Superior temporal gyrus (tissue), 1 donor: ENCODE measurements at regions not wholly inside any gene's neighbourhood (a gene's known extent, or its start where the extent isn't known, plus 50 kb on each side); places are given as distances from the start of the nearest gene placed in this dataset.

Source experiments
- DNase-seq: peaks from one replicate; pipeline ENCODE4 v3.0.0-alpha.2; 2016; ENCODE audit errors: extremely low spot score

DNA sequence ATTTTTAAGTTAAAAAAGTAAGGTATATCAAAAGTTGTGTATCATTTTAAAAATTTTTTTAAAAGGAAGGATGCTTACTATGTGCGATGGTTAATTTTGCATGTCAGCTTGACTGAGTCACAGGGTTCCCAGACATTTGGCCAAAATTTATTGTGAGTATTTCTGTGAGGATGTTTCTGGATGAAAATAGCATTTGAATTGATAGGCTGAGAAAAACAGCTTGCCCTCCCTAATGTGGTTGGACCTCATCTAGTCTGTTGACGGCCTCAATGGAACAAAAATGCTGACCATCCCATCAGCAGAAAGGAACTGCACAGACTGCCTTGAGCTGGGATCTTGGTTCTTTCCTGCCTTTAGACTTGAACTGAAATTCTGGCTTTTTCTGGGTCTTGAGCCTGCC lies 724.5 kb downstream of the NCAM2 start:
- no peak for DNase-seq

DNA sequence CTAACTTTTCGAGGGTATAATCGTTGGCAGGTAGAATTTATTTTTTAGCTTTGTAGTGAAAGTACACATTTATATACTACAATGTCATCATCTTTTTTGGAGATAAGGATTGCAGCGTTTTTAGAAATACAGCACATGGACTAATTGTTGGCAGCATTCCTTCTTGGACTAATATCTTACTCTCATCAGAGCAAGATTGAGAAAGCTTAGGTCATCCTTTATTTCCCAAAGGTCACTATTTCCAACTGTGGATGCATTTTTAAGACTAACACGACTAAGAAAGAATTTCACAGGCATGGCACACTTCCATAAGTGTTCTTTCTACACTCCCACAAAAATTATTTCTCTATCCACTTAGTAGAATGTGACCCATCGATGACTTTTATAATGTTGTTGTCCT lies 732.3 kb downstream of the NCAM2 start:
- DNase-seq: no peak

DNA sequence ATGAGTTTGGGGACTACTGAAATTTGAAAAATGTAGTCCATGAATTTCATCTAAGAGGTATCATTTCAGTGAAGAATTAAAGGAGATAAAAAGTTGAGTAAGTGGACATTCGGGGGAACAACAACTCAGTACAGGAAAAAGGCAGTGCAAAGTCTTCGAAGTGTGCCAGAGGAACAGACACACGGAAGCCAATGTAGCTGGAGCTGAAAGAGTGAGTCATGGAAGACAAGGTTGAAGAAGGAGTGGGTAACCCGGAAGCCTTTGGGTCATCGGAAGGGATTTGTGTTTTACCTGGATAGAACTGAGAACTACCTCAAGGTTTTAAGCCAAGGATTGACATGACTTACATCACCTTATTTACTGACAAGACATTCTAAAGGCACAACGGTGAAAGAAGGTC lies 733.4 kb downstream of the NCAM2 start:
- DNase-seq: no peak

DNA sequence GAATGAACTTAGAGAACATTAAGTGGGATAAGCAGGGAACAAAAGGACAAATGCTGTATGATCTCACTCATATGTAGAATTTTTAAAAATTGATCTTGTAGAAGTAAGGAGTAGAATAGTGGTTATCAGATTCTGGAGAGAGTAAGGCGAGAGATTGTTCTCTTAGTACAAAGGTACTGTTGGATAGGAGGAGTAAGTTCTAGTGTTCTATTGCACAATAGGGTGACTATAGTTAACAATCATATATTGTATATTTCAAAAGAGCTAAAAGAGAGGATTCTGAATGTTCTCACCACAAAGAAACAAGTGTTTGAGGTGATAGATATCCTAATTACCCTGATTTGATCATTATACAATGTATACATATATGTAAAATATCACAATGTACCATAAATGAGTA lies 735.9 kb downstream of the NCAM2 start:
- DNase-seq: no peak

DNA sequence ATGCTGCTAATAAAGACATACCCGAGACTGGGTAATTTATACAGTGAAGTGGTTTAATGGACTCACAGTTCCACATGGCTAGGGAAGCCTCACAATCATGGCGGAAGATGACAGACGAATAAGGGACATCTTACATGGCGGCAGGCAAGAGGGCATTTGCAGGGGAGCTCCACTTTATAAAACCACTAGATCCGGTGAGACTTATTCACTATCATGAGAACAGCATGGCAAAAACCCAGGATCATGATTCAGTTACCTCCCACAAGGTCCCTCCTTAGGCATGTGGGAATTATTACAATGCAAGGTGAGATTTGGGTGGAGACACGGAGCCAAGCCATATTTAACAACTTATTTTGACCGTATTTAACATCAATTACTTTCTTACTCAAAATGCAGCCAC lies 739.0 kb downstream of the NCAM2 start:
- no peak for DNase-seq

DNA sequence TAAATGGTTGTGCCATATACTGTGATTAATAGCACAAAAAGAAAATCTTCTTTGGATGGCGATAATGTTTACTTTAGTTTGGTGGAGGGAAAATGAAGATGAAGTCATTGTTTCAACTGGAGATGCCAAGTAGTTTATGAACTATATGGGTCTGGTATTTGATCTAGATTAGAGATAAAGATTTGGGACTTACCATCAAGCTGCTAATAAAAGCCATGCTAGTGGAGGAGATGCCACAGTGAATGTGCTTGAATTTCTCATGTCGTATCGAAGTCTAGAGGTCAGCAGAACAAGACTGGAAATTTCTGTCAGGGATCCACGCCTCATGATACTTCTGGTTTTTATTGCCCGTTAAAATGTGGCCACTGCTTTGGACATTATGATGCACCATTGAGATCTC lies 742.0 kb downstream of the NCAM2 start:
- DNase-seq: no peak

DNA sequence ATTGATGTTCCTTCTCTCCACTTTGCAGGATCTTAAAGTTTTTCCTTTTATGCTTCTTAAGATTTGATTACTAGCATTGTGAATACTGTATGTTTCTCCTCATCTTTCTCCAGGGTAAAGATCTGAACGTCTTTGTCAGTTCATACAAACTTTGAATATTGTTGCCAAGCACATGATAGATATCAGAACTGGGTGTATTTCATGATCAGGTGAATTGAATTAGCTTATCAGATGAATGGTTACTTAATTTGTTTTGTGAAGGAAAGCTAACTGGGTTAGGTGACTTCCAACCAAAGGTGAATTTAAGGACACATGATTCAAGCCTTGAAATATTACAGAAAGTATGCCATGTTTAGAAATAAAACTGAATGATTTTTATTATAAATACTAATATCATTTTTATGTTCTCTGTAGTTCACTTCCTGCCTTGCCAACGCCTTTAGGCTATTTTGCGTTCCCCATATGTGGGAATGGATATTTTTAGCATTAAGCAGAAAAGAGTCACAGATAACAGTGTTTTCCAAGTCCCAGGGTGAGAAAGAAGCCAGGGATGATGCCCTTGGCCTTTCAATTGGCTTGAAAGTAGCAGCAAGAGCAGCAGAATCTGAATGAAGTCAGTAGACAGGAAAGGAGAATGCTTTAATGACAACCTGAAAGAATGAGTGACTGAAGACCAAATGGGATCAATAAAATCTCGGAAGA lies 752.1 kb downstream of the NCAM2 start:
- DNase-seq: no peak

DNA sequence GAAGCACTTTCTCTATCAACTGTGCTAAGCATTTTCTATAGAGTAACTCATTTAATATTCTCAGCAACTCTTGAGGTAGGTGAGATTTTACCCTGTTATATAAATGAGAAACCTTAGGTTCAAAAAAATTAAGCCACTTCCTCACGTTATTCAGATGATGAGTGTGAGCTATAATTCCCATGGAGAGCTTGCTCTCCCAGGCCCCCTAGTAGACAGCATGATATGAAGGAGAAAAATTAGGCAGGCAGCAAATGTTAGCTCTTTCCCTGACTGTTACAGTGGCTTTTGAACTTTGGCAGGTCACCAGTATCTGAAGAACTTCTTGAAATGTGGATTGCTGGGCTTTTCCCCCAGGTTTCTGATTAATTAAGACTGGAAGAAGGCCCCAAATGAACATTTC lies 753.1 kb downstream of the NCAM2 start:
- DNase-seq: no peak

DNA sequence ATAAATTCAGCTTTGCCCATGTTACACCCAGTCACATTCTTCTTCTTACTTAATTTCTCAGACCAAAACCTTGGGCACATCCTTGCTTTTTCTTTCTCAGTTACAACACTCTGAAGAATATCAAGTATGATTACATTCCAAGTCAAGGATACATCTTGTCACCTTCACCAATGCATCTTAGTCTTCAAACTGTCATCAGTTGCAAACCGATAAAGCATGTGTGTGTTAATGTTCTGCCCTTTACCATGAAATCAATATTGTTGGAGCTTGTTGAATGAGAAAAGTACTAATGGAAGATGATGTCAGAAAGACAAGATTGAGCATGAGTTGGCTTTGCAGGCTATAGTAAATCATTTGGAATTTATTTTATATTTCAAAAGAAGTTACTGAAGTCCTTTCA lies 764.6 kb downstream of the NCAM2 start:
- no peak for DNase-seq

DNA sequence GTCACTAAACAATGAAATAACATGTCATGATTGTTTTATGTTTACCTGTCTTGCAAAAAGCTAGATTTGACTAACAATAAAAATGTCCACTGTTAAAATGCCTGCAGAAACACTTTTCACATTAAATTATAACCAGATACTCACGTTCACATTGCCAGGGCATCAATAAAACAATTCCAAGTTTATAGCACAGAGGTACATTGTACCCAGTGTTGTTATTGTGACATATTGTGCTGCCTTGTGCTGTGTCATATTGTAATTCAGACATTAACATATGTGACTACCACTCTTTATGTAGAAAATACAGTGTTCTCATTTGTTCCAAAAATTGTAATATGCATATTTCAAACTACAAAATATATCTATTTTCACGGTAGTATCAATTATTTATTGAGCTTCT lies 766.1 kb downstream of the NCAM2 start:
- no peak for DNase-seq

DNA sequence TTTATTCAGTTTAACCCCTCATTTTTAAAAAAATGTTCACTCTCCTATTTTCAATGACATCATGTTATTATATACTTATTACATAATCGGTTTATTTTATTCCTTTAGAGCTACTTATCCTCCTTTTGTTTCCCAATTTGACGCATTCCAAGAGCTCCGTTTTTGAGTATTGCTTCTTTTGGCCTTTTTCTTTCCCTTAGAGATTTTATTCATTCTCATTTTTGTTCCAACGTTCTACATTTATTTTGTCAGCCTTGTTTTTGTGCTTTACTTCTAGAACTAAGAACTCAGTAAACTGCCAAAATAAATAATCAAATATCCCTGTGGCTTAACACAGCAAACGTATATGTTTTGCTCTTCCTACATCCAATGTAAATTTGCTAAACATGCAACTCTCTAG lies 769.1 kb downstream of the NCAM2 start:
- DNase-seq: no peak

DNA sequence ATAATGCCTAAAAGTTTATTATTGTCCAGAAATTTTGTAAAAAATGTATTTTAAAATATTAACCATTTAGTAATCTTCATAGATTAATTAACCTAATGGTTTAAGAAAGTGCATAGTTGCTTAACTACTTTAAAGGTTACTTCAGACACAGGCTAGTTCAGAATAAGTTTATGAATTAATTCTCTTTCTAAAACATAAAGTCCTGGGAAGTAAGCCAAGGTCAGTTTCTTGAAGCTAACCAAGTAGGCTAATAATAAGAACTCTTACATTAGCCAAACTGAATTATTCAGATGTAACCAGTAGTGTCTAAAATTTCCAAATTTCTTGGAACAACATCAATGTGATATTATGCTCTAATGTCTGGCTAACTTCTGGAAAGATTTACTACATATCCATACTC lies 790.4 kb downstream of the NCAM2 start:
- DNase-seq: no peak

DNA sequence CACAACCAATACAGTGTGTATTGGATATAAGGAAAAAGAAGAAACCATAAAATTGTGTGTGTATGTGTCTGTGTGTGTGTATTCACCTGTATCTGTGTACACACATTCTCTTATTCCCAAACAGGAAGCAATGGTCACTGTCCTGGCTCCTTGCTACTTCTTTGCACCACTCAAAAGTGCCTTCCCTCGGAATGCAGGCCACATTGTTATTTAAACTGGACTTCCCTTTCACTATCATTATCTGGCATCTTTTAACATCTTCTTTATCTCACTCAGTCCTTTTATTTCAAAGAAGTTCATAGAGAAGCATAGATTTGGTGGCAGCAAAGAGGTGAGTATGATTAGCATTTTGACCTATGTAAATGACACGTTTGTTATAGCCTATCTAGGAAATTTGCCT lies 803.7 kb downstream of the NCAM2 start:
- no peak for DNase-seq

DNA sequence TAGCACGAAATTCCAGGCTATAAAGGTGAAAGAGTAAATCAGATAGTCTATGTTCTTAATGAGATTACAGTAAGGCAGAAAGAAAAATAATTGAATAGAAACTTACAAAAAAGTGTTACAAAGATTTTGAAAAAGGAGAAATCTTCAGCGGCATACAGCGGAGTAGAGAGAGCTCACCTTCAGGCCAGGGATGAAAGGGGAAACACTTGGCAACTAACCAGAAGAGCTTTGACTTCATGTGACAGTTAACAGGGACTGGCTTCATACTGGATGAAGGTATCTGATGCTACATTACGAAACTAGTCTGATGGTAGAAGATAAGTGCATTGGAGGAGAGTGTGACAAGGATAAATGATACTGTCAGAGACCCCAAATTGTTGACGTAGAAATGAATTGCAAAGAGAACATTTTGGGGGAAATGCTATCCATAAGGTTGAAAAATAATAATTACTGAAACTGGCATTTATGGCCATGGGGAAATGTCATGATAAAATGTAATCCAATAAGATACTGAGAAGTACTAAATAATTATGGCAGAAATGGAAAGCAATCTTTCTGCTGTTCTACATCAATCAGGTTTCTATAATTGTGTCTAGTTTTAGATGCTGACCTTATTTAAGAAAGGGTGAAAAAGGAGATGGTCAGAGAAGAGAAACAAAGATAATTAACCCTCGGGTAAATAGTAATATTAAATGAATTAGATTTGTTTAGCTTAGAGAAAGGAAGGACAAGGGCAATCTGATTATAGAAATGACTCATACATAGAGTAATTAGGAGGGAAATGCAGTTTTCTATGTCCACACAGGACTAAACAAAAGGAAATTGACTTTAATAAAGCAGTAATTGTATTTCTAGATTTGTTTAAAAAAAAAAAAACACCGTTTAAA lies 808.7 kb downstream of the NCAM2 start:
- DNase-seq: no peak

DNA sequence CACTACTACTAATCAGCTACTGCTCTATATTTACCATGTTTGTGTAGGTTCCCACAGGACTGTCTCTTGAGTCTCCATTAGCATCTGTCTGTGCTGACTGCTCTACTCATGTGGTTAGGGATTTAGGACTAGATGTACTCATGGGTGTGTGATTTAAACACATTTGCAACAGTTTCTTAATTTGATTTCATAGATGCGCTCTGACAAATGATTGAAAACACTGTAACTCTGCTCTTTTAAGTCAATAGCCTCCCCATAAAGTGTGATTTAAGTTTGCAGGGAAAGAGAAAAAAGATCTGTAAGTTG lies 809.3 kb downstream of the NCAM2 start:
- DNase-seq: no peak

DNA sequence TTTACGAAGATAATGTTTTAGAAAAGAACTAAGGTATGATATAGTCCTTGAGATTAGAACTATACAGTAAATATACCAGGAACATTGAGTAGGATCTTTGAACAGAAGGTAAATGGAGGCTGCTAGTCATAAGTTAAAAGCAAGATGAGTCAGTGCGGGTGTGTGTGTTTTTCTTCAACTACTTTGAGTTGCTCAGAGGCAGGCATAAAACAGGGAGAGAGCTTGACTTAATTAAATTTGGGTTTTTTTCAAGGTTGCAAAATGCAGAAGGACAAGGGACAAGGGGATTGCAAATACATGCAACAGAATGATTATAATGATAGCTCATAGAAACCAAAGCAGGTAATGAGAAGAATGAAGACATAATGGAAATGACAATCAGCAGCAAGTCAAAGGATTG lies 815.1 kb downstream of the NCAM2 start:
- DNase-seq: no peak

DNA sequence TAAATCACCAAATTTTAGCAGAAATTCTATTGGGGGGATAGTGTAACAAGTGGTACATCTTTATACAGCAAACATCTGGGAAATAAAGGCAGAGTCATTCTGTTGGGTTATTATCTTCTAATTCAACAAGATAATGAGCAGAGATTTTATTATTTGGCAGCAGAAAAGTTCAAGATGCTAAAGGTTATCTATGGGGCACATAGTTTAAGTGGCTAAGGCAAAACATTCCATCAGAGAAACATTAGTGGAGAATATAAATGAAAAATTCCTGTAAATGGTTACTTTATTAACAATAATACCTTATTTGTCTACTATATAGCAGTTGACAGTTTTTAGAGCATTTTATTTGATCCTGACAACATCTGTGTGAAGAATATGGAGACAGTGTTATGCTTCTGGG lies 815.7 kb downstream of the NCAM2 start:
- no peak for DNase-seq

DNA sequence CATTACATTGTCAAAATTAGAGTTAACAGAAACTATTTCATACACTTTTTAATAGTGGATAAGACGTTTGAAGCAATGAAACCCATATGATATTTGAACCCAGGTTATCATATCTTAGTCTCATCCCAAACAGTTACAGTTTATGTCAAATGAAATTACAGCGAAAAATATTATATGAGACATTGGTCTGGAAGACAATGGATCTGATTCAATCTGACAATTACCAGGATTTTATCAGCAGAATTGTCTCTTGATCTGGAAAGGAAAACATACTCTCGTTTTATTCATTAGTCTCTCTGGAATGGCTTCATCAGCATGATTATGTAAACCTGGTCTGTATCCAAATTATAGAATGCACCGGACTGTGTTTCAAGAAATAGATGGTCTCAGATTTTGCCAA lies 818.6 kb downstream of the NCAM2 start:
- no peak for DNase-seq

DNA sequence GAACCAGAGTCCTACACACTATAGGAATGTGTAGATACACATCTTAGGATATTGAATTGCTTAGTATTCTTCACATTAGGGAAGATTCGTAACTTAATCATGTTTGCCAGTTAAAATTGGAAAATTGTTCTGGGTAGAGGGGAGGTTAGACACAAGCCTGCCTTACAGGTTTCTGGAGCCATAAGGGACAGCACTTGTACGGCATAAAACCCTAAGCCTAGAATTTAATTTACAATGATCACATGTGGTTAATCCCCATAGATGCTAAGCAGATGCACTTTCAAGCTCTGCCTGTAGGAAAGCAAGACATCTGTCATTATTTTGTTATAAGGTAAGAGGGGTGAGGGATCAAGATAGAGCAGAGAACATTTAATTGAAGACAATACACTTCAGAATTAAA lies 820.7 kb downstream of the NCAM2 start:
- DNase-seq: no peak

DNA sequence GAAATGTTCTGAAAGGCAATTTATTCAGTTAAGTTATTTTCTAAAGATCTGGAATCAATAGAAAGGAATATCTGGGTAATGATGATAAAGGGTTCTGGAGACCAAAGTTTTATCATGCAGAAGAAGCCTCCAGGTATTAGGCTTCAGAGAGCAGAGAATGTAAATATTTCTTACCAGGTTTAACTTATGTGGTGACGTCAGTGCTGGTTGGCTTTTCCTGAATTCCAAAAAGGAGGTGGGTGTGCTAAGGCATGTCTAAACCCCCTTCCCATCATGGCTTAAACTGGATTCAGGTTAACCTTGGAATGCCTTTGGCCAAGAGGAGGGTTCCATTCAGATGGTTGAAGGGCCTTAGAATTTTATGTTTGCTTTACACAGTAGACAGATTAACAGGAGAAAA lies 829.9 kb downstream of the NCAM2 start:
- DNase-seq: no peak

DNA sequence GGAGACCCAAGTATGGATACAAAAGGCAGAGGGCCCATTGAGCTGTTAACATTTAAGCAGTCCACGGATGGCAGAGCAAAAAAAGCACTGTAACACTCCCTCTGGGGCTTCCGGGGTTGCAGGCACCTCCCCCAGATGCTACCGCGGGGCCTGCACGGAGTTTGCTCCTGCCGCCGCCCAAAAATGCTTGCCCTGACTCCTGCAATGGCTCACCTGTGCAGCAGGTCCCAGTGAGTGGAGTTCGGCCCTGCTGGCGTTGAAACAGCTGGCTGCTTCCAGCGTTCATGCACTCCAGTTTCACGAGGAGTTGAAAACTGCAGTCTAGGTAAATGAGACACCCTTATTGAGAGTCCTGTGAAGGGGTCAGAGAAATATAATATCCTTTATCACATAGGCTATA lies 832.8 kb downstream of the NCAM2 start:
- no peak for DNase-seq

DNA sequence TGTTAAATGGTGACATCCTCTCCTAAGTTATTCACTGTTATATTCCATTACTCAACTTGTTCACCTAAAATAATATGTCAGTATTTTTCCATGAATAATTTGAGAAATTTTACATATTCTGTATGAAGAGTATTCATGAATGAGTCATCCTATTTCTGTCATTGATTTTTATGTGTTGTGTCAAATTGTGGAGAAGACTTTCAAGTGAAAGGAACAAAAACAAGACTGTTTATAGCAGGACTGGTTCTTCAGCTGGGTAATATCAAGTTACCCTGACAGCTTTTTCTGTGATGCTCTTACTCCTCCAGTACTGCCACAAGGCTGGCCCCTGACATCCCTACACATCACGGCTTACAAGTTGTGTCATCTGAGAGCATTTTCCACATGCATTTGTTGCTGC lies 847.7 kb downstream of the NCAM2 start:
- DNase-seq: no peak

DNA sequence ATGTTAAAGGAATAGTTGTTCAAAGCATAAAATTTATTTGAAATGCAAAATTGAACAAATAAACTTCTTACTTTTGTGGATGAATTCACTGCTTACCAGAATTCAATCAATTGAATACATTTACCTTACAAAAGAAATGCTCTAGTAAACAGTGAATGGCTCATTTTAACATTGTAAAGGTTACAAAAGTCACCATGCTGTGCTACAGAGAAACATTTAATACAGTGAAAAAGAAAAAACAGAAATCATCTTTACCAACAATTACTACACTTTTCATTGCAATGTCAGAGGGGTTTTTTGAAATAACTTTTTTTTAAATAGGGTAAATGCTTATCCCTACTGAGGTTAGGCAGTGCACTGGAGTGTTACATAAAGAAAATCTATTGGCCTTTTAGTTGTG lies 853.0 kb downstream of the NCAM2 start:
- DNase-seq: no peak

DNA sequence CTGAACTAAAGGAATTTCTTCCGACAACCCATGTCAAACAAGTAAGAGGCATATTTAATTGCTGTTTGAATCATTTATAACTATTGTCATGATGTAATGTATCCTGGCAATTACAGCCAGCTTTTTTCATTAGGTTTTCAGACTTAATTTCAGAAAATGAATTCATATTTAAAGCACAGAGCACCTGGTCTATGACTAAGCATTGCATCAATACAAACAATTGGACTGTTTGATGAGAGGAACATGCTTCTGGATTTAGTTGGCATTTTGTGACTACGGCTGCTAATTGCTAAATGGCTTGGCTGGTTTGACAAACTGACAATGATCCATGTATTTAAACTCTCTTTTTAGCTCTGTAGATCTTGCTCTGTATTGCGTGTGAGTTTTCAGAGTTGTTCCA lies 853.4 kb downstream of the NCAM2 start:
- peak; percentile 24 for DNase-seq
